Fibroblast of villous mesenchyme (primary cell): ENCODE measurements at regions not wholly inside any gene's neighbourhood (a gene's known extent, or its start where the extent isn't known, plus 50 kb on each side); places are given as distances from the start of the nearest gene placed in this dataset.

Experiments
- DNase-seq: peaks from one replicate; pipeline ENCODE4 v3.0.0-alpha.2; 2010; ENCODE audit warnings: low read depth
- H3K4me3 ChIP-seq: 2 replicates; pipeline ENCODE4 v1.5.1; 2011; ENCODE audit warnings: low read depth, mild to moderate bottlenecking, low read length
- TF ChIP-seq, protein P1 (sequence below): IDR thresholded peaks from 2 replicates; pipeline ENCODE4 v1.5.1; 2012; ENCODE audit warnings: low read depth, mild to moderate bottlenecking, low read length; ENCODE audit not compliant: insufficient read depth

DNA sequence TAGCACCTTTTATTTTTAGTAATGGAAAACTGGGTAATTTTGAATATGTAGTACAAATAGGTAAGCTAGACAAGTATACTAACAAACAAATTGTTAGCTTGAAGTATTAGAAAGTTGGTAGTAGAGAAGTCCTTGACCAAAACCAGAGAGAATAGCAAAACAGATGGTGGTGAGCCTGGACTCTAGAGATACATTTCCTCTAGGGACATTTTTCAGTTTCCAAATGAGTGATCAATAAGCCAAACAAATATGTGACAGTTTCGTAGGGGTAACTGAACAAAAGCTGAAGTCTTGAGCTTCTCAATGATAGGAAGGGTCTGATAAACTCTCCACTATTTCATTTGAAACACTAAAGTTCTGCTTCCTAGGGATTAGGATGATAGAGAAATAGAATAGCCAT, 692.0 kb upstream of the FAM98A start:
- H3K4me3 ChIP-seq, result no peak overlapping the region
- DNase-seq, result no peak
- TF ChIP-seq, protein P1, sequence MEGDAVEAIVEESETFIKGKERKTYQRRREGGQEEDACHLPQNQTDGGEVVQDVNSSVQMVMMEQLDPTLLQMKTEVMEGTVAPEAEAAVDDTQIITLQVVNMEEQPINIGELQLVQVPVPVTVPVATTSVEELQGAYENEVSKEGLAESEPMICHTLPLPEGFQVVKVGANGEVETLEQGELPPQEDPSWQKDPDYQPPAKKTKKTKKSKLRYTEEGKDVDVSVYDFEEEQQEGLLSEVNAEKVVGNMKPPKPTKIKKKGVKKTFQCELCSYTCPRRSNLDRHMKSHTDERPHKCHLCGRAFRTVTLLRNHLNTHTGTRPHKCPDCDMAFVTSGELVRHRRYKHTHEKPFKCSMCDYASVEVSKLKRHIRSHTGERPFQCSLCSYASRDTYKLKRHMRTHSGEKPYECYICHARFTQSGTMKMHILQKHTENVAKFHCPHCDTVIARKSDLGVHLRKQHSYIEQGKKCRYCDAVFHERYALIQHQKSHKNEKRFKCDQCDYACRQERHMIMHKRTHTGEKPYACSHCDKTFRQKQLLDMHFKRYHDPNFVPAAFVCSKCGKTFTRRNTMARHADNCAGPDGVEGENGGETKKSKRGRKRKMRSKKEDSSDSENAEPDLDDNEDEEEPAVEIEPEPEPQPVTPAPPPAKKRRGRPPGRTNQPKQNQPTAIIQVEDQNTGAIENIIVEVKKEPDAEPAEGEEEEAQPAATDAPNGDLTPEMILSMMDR, result no peak

DNA sequence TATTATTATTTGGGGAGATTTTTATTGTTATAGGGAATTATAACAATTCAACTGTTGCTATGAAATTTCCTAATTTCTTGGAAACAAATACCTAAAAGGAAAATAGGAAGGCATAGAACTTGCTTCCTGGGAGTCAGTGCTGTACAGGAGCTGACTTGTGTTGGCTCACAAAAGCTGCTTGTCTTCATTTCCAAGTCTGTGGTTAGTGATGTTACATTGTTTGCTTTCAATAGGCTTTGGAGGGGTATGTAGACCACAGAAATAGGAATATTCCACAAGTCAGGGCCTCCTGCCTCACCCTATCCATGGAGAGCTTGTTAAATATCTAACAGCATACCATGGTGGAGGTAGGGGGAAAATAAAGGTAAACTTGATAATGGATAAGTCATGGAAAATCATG, 688.9 kb upstream of the FAM98A start:
- H3K4me3 ChIP-seq, result no peak overlapping the region
- no peak for DNase-seq
- TF ChIP-seq, protein P1, result no peak

DNA sequence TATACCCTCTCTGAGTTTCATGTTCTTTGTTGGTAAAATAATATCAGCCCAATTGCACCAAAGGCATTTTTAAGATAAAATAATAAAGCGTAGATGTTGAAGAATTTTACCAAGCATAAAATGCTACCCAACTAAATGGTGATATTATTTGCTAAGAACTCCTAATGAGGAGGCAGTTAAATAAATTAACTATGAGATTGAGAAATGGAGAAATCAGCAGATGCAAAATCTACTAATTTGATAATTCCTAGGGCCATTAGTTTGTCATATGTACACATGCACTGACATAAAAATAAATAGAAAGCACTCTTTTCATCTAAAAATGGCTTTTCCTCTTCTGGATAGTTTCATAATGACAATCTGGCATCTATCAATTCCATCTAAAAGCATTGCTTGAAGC, 681.5 kb upstream of the FAM98A start:
- no peak overlapping the region for H3K4me3 ChIP-seq
- no peak for DNase-seq
- TF ChIP-seq, protein P1, result no peak

DNA sequence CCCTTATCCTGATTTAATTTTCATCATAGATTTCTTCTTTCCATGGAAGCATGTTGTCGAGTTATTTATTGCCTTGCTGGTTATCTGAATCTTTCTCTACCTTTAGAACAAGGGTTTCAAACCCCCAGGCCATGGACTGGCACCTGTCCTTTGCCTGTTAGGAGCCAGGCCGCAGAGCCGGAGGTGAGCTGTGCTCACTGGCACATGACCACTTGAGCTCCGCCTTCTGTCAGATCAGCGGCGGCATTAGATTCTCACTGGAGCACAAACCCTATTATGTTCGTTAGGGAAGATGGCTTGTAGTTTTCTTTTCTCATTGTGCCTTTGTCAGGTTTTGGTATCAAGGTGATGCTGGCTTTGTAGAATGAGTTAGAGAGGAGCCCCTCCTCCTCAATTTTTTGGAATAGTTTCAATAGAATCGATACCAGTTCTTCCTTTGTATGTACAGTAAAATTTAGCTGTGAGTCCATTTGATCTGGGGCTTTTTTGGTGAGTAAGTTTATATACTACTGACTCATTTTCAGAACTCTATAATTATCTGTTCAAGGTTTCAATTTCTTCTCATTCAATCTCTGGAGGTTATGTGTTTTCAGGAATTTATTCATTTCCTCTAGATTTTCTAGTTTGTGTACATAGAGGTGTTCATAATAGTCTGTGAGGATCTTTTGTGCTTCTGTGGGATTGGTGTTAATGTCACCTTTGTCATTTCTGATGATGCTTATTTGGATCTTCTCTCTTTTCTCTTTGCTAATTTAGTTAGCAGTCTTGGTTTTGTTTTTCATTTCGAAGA, 668.0 kb upstream of the FAM98A start:
- H3K4me3 ChIP-seq, result no peak overlapping the region
- TF ChIP-seq, protein P1, result no peak
- no peak for DNase-seq

DNA sequence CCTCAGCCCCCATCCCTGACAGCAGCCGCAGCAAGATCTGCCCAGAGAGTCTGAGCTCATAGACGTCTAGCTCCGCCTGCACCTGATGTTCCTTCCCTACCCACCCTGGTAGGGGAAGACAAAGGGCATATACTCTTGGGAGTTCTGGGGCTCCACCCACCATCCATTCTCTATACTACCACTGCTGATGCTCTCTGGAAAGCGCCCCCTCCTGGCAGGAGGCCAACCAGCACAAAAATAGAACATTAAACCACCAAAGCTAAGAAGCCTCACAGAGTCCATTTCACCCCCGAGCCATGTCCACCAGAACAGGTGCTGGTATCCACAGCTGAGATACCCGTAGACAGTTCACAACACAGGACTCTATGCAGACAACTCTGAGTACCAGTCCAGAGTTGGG, 662.6 kb upstream of the FAM98A start:
- TF ChIP-seq, protein P1, result no peak
- no peak overlapping the region for H3K4me3 ChIP-seq
- no peak for DNase-seq

DNA sequence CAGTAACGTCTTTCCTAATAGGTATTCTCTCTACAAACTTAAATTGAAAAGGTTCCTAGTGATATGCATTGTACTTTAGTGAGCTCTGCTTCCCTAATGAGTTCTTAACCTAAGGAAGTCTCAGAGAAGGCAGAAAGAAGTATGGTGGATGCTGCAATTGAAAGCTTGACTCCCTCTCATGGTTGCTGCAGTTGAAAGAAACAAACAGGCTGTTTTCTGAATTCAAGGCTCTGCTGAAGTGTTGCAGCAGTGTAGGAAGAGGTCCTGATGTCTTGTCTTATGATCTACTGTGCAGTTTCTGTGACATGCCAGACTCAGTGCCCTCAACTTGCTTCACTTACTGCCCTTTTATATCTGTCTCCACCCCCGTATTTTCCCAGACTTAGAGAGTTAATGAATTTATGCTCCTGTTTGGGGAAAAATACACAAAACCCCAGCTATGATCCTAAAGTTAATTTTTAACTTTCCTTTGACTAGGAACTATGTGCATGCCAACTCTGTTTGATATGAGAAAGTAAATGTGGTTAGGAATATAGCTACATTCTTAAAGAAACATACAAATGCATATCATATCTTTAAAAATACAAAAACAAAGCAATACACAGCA, 655.3 kb upstream of the FAM98A start:
- no peak for DNase-seq
- no peak overlapping the region for H3K4me3 ChIP-seq
- TF ChIP-seq, protein P1, result no peak

DNA sequence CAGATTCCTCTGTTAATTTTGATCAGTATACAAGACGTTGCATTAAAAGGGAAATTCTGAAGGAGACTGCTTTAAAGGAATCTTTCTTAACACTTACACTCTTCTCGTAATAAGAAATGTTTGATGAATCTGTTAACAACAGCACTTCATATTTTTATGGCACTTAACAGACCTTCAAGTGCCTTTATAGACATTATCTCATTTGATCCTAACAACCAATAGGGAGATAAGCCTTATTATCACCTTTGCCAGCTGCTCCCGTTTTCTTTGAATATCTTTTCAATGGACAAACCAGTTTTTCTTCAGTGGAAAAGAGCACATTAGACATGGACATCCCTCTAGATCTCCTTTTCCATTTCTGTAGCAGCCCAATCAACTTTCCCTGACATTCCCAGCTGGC, 653.0 kb upstream of the FAM98A start:
- DNase-seq, result no peak
- no peak overlapping the region for H3K4me3 ChIP-seq
- TF ChIP-seq, protein P1, result no peak
